OCI-LY3 (cell line): ENCODE measurements at regions not wholly inside any gene's neighbourhood (a gene's known extent, or its start where the extent isn't known, plus 50 kb on each side); places are given as distances from the start of the nearest gene placed in this dataset.

Source experiments
- CTCF ChIP-seq: fragments of 200-600, 300-600 bp; sonication (generic); IDR thresholded peaks from 2 replicates; pipeline ENCODE4 v1.5.1; 2014; ENCODE audit warnings: antibody characterized with exemption, low read length, low read depth
- EZH2phosphoT487 ChIP-seq: fragments of 200-600 bp; shearing (Covaris generic); IDR thresholded peaks from 2 replicates; pipeline ENCODE4 v1.6.1; 2018; ENCODE audit warnings: antibody characterized with exemption, mixed run types, low read depth

GRCh38 chr7:115724400-115725056 lies 306.0 kb downstream of the TFEC start:
- TF ChIP-seq CTCF (no peak), EZH2phosphoT487 (no peak)
